Large intestine (tissue), 3 donors: ENCODE measurements at regions not wholly inside any gene's neighbourhood (a gene's known extent, or its start where the extent isn't known, plus 50 kb on each side); places are given as distances from the start of the nearest gene placed in this dataset.
A peak's percentile ranks its signal among the peaks of the same experiment; 100 is the strongest.
"Not testable (repeated sequence)": the region's sequence is repeated elsewhere in the genome, so short reads cannot be mapped to it uniquely, and the experiment has no call there.

Experiments
- DNase-seq, 2 donors: peaks; one replicate each; pipeline versions ENCODE4 v3.0.0 to v3.0.0-alpha.2; 2013
- H3K27ac ChIP-seq: one replicate; pipeline ENCODE4 v1.5.1; 2013; ENCODE audit warnings: low read length
- H3K27me3 ChIP-seq: 2 replicates; pipeline ENCODE4 v1.6.1; 2013; ENCODE audit warnings: low read length; ENCODE audit not compliant: control insufficient read depth, insufficient read depth
- H3K36me3 ChIP-seq: 2 replicates; pipeline ENCODE4 v1.6.1; 2013; ENCODE audit warnings: low read length; ENCODE audit not compliant: control insufficient read depth, insufficient read depth
- H3K4me1 ChIP-seq: one replicate; pipeline ENCODE4 v1.6.1; 2013; ENCODE audit warnings: low read length; ENCODE audit not compliant: control insufficient read depth, insufficient read depth
- H3K4me3 ChIP-seq: one replicate; pipeline ENCODE4 v1.5.1; 2013; ENCODE audit warnings: low read length
- H3K9me3 ChIP-seq: one replicate; pipeline ENCODE4 v1.6.1; 2013; ENCODE audit warnings: mild to moderate bottlenecking, low read depth, low read length, moderate library complexity; ENCODE audit not compliant: control insufficient read depth
- WGBS: methylation state at CpG from one replicate; pipeline ENCODE4 v1.1.5; 2013; ENCODE audit warnings: low lambda C conversion rate; ENCODE audit not compliant: insufficient coverage; 5-methylcytosine and 5-hydroxymethylcytosine counted together

GRCh38 chr7:4319280-4319679 lies 362.8 kb upstream of the FOXK1 start:
- Histone ChIP-seq H3K4me3 (no peak overlapping the region), H3K27ac (no peak overlapping the region), H3K36me3 (no peaks in the 10 kb centered on the region), H3K9me3 (peaks cover 2% of the 10 kb centered on the region), H3K4me1 (no peaks in the 10 kb centered on the region), H3K27me3 (no peaks in the 10 kb centered on the region)
- WGBS, result no CpG with 5 or more reads among the region's 11 CpGs
- DNase-seq, result no peak

- no peaks in the 10 kb centered on the region for H3K4me1 ChIP-seq
- no peaks in the 10 kb centered on the region for H3K36me3 ChIP-seq
- no peak overlapping the region for H3K4me3 ChIP-seq
- no peak overlapping the region for H3K27ac ChIP-seq
- WGBS, result 75% methylated on average over 4 of the region's 8 CpGs
- H3K27me3 ChIP-seq, result no peaks in the 10 kb centered on the region
- DNase-seq, result no peak
- no peaks in the 10 kb centered on the region for H3K9me3 ChIP-seq
Measured at GRCh38 chr7:4325732-4326131, 356.4 kb upstream of the FOXK1 start.

GRCh38 chr7:4331711-4332110 lies 350.4 kb upstream of the FOXK1 start:
- no peaks in the 10 kb centered on the region for H3K4me1 ChIP-seq
- H3K4me3 ChIP-seq, result no peak overlapping the region
- H3K9me3 ChIP-seq, result no peaks in the 10 kb centered on the region
- H3K27me3 ChIP-seq, result no peaks in the 10 kb centered on the region
- no peaks in the 10 kb centered on the region for H3K36me3 ChIP-seq
- WGBS, result no CpG with 5 or more reads among the region's 8 CpGs
- DNase-seq, result no peak
- H3K27ac ChIP-seq, result no peak overlapping the region

GRCh38 chr7:4338556-4338955 lies 343.5 kb upstream of the FOXK1 start:
- WGBS, result no CpG with 5 or more reads among the region's 7 CpGs
- no peaks in the 10 kb centered on the region for H3K27me3 ChIP-seq
- H3K36me3 ChIP-seq, result no peaks in the 10 kb centered on the region

GRCh38 chr7:4343272-4344247 lies 338.5 kb upstream of the FOXK1 start:
- no peaks in the 10 kb centered on the region for H3K36me3 ChIP-seq
- peak overlapping the region; percentile 10 for H3K4me3 ChIP-seq
- peaks cover 4% of the 10 kb centered on the region for H3K9me3 ChIP-seq
- no peaks in the 10 kb centered on the region for H3K4me1 ChIP-seq
- no CpG with 5 or more reads among the region's 24 CpGs for WGBS
- H3K27ac ChIP-seq, result peak overlapping the region; percentile 8
- DNase-seq, result peak; percentile 16 to 72
- no peaks in the 10 kb centered on the region for H3K27me3 ChIP-seq

More at GRCh38 chr7:4338556-4338955, 343.5 kb upstream of the FOXK1 start:
- H3K27ac ChIP-seq, result no peak overlapping the region
- H3K4me3 ChIP-seq, result no peak overlapping the region
- no peaks in the 10 kb centered on the region for H3K4me1 ChIP-seq
- peaks cover 4% of the 10 kb centered on the region for H3K9me3 ChIP-seq
- DNase-seq, result no peak

GRCh38 chr7:4345004-4345403 lies 337.1 kb upstream of the FOXK1 start:
- WGBS, result no CpG with 5 or more reads among the region's 5 CpGs
- H3K27me3 ChIP-seq, result no peaks in the 10 kb centered on the region
- peak in 1 of 2 donors; percentile 29 for DNase-seq
- no peak overlapping the region for H3K4me3 ChIP-seq
- H3K36me3 ChIP-seq, result no peaks in the 10 kb centered on the region
- H3K27ac ChIP-seq, result no peak overlapping the region
- H3K4me1 ChIP-seq, result no peaks in the 10 kb centered on the region
- H3K9me3 ChIP-seq, result peaks cover 4% of the 10 kb centered on the region

- DNase-seq, result no peak
- H3K27me3 ChIP-seq, result no peaks in the 10 kb centered on the region
- no peaks in the 10 kb centered on the region for H3K9me3 ChIP-seq
- H3K4me1 ChIP-seq, result no peaks in the 10 kb centered on the region
- H3K36me3 ChIP-seq, result no peaks in the 10 kb centered on the region
- H3K27ac ChIP-seq, result no peak overlapping the region
- H3K4me3 ChIP-seq, result no peak overlapping the region
- no CpG with 5 or more reads among the region's 1 CpG for WGBS
Measured at GRCh38 chr7:4352069-4352468, 330.0 kb upstream of the FOXK1 start.

GRCh38 chr7:4361774-4362173 lies 320.3 kb upstream of the FOXK1 start:
- no peaks in the 10 kb centered on the region for H3K4me1 ChIP-seq
- WGBS, result no CpG with 5 or more reads among the region's 5 CpGs
- H3K4me3 ChIP-seq, result no peak overlapping the region
- no peak overlapping the region for H3K27ac ChIP-seq
- H3K36me3 ChIP-seq, result no peaks in the 10 kb centered on the region
- no peaks in the 10 kb centered on the region for H3K27me3 ChIP-seq
- DNase-seq, result no peak
- no peaks in the 10 kb centered on the region for H3K9me3 ChIP-seq

- no peaks in the 10 kb centered on the region for H3K27me3 ChIP-seq
- no peak overlapping the region for H3K4me3 ChIP-seq
- H3K27ac ChIP-seq, result no peak overlapping the region
- no peak for DNase-seq
- H3K4me1 ChIP-seq, result no peaks in the 10 kb centered on the region
- no peaks in the 10 kb centered on the region for H3K9me3 ChIP-seq
- WGBS, result 73% methylated on average over 3 of the region's 12 CpGs
- no peaks in the 10 kb centered on the region for H3K36me3 ChIP-seq
Measured at GRCh38 chr7:4383584-4383983, 298.5 kb upstream of the FOXK1 start.

GRCh38 chr7:4386190-4386589 lies 295.9 kb upstream of the FOXK1 start:
- DNase-seq, result no peak
- WGBS, result 91% methylated on average over 1 of the region's 6 CpGs

GRCh38 chr7:4391103-4391502 lies 291.0 kb upstream of the FOXK1 start:
- H3K36me3 ChIP-seq, H3K27ac ChIP-seq, H3K4me3 ChIP-seq, H3K27me3 ChIP-seq, DNase-seq, H3K4me1 ChIP-seq, H3K9me3 ChIP-seq: not testable (repeated sequence)

More at GRCh38 chr7:4386190-4386589, 295.9 kb upstream of the FOXK1 start:
- no peaks in the 10 kb centered on the region for H3K4me1 ChIP-seq
- H3K36me3 ChIP-seq, result no peaks in the 10 kb centered on the region
- H3K27ac ChIP-seq, result no peak overlapping the region
- no peaks in the 10 kb centered on the region for H3K9me3 ChIP-seq
- no peak overlapping the region for H3K4me3 ChIP-seq
- H3K27me3 ChIP-seq, result no peaks in the 10 kb centered on the region
